ENCODE measurements at regions not wholly inside any gene's neighbourhood (a gene's known extent, or its start where the extent isn't known, plus 50 kb on each side); places are given as distances from the start of the nearest gene placed in this dataset.

DNA sequence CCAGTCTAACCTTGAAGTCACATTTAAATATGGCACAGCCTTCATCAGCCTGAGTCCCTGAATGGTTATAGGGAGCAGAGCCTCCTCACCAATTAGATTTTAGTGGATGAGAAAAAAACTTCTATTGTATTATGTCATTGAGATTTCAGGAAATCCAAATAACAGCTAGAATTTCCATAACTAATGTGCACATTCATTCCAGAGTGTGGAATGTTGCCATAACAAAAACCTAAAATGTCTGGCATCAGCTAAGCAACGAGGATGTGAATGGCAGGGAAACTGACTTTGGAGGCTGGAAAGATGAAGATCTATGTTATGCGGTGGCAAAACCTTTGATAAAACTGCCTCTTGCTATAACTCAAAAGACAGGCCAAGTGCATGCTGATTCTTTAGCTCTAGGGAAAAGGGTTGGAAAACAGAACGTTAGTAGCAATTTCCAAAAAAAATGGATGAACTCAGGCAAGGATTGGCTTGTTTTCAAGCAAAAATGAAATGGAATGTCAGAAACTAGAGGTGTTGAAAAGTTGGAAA is 91.3 kb upstream of the NFIB start:
- TF ChIP-seq, protein P1, sequence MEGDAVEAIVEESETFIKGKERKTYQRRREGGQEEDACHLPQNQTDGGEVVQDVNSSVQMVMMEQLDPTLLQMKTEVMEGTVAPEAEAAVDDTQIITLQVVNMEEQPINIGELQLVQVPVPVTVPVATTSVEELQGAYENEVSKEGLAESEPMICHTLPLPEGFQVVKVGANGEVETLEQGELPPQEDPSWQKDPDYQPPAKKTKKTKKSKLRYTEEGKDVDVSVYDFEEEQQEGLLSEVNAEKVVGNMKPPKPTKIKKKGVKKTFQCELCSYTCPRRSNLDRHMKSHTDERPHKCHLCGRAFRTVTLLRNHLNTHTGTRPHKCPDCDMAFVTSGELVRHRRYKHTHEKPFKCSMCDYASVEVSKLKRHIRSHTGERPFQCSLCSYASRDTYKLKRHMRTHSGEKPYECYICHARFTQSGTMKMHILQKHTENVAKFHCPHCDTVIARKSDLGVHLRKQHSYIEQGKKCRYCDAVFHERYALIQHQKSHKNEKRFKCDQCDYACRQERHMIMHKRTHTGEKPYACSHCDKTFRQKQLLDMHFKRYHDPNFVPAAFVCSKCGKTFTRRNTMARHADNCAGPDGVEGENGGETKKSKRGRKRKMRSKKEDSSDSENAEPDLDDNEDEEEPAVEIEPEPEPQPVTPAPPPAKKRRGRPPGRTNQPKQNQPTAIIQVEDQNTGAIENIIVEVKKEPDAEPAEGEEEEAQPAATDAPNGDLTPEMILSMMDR (IDR thresholded peaks at IDR 0.05; ENCODE audit: low read depth, low read length), result no peak
- H3K4me3 ChIP-seq (ENCODE audit: low read depth, low read length), result no peak overlapping the region

DNA sequence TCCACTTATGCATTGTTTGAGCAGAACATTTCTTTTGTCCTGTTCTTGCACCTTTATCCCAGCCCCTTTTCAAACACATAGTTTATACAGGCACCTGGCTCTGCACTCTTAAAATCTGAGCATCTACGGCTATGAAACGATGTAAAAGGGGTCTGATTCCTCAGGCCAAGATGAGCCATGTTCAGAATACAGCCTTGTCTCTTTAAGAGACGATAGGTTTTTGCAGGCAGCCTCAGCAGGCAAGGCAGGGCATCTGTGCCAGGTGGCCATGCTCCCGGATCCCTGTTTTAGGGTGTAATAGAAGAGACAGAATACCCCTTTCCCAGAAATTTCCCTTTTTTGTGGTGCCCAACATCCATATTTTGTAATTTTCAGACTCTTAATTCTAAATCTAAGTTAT is 89.1 kb upstream of the NFIB start:
- TF ChIP-seq, protein P1 (IDR thresholded peaks at IDR 0.05; ENCODE audit: low read depth, low read length), result no peak
- H3K4me3 ChIP-seq (ENCODE audit: low read depth, low read length), result no peak overlapping the region

DNA sequence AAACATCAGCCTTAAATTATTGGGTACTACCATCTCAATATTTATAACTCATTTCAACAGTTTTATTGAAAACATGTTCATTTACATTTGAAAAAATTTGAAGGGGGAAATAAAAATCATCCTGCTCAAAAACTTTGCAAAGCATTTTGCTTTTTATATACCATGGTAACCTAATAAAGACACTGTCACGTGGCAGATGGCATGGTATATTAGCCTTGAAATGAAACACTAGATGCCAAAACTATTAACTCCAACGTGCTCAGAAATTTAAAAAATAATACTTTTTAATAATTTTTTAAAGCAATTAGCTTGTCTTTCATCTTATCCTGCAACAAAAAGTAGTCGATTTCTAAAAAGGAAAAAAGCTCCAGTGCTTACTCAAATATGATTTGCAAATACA is 88.6 kb upstream of the NFIB start:
- TF ChIP-seq, protein P1 (IDR thresholded peaks at IDR 0.05; ENCODE audit: low read depth, low read length), result no peak
- no peak overlapping the region for H3K4me3 ChIP-seq (ENCODE audit: low read depth, low read length)

DNA sequence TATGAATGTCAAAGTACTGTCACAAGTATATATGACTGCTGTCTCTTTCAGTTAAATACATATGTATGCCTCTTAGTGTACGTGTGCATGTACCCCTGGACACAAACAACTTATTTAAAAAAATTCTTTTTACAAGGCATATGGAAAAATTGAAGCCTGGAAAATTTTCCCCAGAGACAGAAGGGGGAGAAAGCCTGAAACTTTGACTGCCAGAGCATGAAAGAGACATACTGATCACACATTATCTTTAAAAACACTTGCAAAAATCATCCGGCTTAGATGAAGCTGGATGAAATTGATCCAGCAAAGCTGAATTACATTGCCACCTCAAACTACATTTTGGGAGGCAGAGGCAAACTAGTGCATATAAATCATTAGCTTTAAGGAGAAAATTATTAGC is 88.0 kb upstream of the NFIB start:
- H3K4me3 ChIP-seq (ENCODE audit: low read depth, low read length), result no peak overlapping the region
- TF ChIP-seq, protein P1 (IDR thresholded peaks at IDR 0.05; ENCODE audit: low read depth, low read length), result no peak

DNA sequence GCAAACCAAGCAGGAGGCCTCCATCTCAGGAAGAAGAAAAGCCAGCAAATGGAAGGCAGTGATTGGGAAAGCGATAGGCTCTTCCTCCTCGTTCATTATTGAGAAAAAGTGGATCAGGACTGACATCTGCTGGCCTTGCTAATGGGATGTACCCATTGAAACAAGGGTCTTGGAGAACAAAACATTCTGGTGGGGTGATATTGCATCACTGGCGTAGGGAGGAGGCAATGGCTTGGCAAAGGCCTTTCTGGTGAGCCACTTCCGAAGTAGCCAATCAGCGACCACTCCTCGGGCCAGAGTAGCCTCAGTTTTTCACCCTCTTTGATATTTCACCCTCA is 86.7 kb upstream of the NFIB start:
- H3K4me3 ChIP-seq (ENCODE audit: low read depth, low read length), result no peak overlapping the region
- TF ChIP-seq, protein P1 (IDR thresholded peaks at IDR 0.05; ENCODE audit: low read depth, low read length), result peak; percentile 28; the same call in 1 of the 2 replicates

DNA sequence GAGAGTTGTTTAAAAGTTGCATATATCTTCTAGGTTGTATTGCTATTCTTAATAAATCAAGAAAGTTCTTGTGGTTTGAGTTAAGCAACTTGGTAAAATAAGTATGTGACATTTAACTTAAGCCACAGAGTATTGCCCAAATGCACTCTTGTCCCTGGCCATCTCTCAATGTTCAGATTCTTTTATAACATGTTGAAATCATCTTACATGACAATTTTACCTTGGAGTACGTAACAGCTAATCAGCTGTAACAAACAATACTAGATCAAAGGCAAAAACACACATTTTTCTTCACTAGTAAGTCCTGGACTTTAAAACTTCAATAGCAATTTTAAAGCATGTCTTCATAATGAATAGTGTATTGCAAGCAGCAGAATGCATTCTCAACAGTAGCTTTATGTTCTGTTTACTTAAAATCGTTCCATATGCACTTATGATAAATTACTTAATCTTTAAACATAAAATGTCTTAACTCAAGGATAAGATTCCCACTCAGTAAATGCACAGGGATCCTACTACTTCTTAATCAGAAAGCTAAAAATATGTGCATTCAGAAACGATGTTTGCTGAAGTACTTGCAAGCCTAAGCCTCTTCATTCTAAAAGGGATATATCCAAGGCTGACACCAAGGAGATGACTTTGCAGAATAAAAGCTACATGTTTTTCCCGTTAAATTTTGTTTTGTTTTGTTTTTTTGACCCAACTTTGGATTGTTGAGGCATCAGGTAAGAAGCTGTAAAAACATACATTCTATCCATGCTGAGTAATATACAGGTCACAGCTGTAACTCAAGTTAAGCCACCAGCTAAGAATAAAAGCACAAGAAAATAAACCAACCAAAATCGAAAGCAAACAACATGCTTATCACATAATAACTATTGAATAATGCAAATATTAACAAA is 86.1 kb upstream of the NFIB start:
- no peak overlapping the region for H3K4me3 ChIP-seq (ENCODE audit: low read depth, low read length)
- TF ChIP-seq, protein P1 (IDR thresholded peaks at IDR 0.05; ENCODE audit: low read depth, low read length), result no peak

DNA sequence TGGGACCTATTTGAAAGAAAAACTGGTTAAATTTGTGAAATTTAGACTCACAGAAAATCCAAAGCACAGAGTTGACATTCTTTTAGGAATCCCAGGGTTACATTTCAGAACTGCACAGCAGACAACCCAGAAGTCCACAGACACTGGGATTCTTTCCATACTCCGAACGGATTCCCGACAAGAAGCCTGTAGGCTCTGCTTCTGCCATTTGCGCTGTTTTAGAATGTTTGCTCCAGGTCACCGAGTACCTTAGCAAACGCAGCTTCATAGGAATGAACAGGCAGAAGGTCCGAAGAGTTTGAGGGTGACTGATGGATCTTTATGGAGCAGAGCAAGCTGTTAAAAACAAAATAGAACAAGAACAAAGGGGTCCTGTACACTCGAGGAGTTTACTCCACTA is 84.5 kb upstream of the NFIB start:
- H3K4me3 ChIP-seq (ENCODE audit: low read depth, low read length), result no peak overlapping the region
- TF ChIP-seq, protein P1 (IDR thresholded peaks at IDR 0.05; ENCODE audit: low read depth, low read length), result no peak

All from WI38 (cell line).